Natural killer cell treated with Interleukin-12 subunit alpha and Interleukin-12 subunit beta and Interleukin-15 and Interleukin-18, amount 100 ng/mL, for 72 hours (primary cell): ENCODE measurements at regions not wholly inside any gene's neighbourhood (a gene's known extent, or its start where the extent isn't known, plus 50 kb on each side); places are given as distances from the start of the nearest gene placed in this dataset.
"Not testable (repeated sequence)": the region's sequence is repeated elsewhere in the genome, so short reads cannot be mapped to it uniquely, and the experiment has no call there.

Experiments used
- ATAC-seq, 2 donors: fragments of 150-1000 bp; cut with Tn5 transposase in 1 of 2; sonication (Bioruptor Pico), chemical (Tn5 transposase) in 1 of 2; 2 replicates each; pipeline ENCODE4 v1.10.0; 2021
- DNase-seq: peaks from one replicate; pipeline ENCODE4 v3.0.0; 2022; ENCODE audit warnings: low spot score
- H3K27ac Mint-ChIP-seq, 2 donors: 1 replicate in 1 of 2; 2 replicates in 1 of 2; pipeline ENCODE4 v1.8.0; 2022; ENCODE audit warnings: mixed read lengths in 2 of 2, mild to moderate bottlenecking in 1 of 2, moderate library complexity in 1 of 2
- H3K27me3 Mint-ChIP-seq, 2 donors: 1 replicate in 1 of 2; 2 replicates in 1 of 2; pipeline ENCODE4 v1.8.0; 2022; ENCODE audit warnings: mixed read lengths in 2 of 2
- H3K36me3 Mint-ChIP-seq: one replicate; pipeline ENCODE4 v1.8.0; 2022; ENCODE audit warnings: mixed read lengths
- H3K4me1 Mint-ChIP-seq, 2 donors: 1 replicate in 1 of 2; 2 replicates in 1 of 2; pipeline ENCODE4 v1.8.0; 2022; ENCODE audit warnings: low read depth in 2 of 2, mixed read lengths in 2 of 2, mild to moderate bottlenecking in 1 of 2
- H3K4me3 Mint-ChIP-seq: one replicate; pipeline ENCODE4 v1.8.0; 2022; ENCODE audit warnings: mixed read lengths
- H3K9me3 Mint-ChIP-seq: 2 replicates; pipeline ENCODE4 v1.8.0; 2022; ENCODE audit warnings: mixed read lengths

GRCh38 chrX:1700757-1701156 lies 85.9 kb downstream of the ASMT start:
- peaks cover 0 to 7% of the 10 kb centered on the region in 2 donors for H3K4me1 Mint-ChIP-seq
- H3K4me3 Mint-ChIP-seq = no peak overlapping the region
- ATAC-seq (no peak), DNase-seq (no peak)
- no peak overlapping the region for H3K27ac Mint-ChIP-seq
- peaks cover 14% of the 10 kb centered on the region for H3K36me3 Mint-ChIP-seq
- H3K27me3 Mint-ChIP-seq = no peaks in the 10 kb centered on the region
- peaks cover 6% of the 10 kb centered on the region for H3K9me3 Mint-ChIP-seq

GRCh38 chrX:1701396-1701901 lies 86.6 kb downstream of the ASMT start:
- not testable (repeated sequence) for H3K4me1 Mint-ChIP-seq, ATAC-seq, DNase-seq, H3K27ac Mint-ChIP-seq, H3K9me3 Mint-ChIP-seq, H3K4me3 Mint-ChIP-seq, H3K27me3 Mint-ChIP-seq
- H3K36me3 Mint-ChIP-seq = peaks cover 10% of the 10 kb centered on the region

- not testable (repeated sequence) for H3K4me1 Mint-ChIP-seq, ATAC-seq, DNase-seq
These were observed 87.3 kb downstream of the ASMT start for GRCh38 chrX:1702142-1702541.

GRCh38 chrX:1702557-1702956 lies 87.7 kb downstream of the ASMT start:
- not testable (repeated sequence) for H3K27ac Mint-ChIP-seq, H3K36me3 Mint-ChIP-seq, H3K4me3 Mint-ChIP-seq, H3K4me1 Mint-ChIP-seq, DNase-seq, H3K27me3 Mint-ChIP-seq, H3K9me3 Mint-ChIP-seq, ATAC-seq

More at GRCh38 chrX:1702142-1702541, 87.3 kb downstream of the ASMT start:
- H3K36me3 Mint-ChIP-seq, H3K4me3 Mint-ChIP-seq, H3K9me3 Mint-ChIP-seq, H3K27ac Mint-ChIP-seq, H3K27me3 Mint-ChIP-seq: not testable (repeated sequence)

- H3K4me1 Mint-ChIP-seq, ATAC-seq, H3K9me3 Mint-ChIP-seq, H3K4me3 Mint-ChIP-seq, DNase-seq, H3K27ac Mint-ChIP-seq, H3K36me3 Mint-ChIP-seq, H3K27me3 Mint-ChIP-seq: not testable (repeated sequence)
These were observed 94.4 kb downstream of the ASMT start for GRCh38 chrX:1709277-1709676.

- Mint-ChIP-seq H3K27me3 (no peaks in the 10 kb centered on the region), H3K27ac (no peak overlapping the region), H3K9me3 (no peaks in the 10 kb centered on the region), H3K4me3 (no peak overlapping the region), H3K4me1 (peaks cover 3 to 11% of the 10 kb centered on the region in 2 donors), H3K36me3 (no peaks in the 10 kb centered on the region)
- DNase-seq = no peak
- ATAC-seq = no peak
These were observed 98.4 kb downstream of the ASMT start for GRCh38 chrX:1713296-1713695.

GRCh38 chrX:1717373-1717772 lies 102.5 kb downstream of the ASMT start:
- Mint-ChIP-seq H3K4me3 (no peak overlapping the region), H3K27ac (no peak overlapping the region), H3K27me3 (no peaks in the 10 kb centered on the region), H3K4me1 (peaks cover 6 to 10% of the 10 kb centered on the region in 2 donors), H3K36me3 (no peaks in the 10 kb centered on the region), H3K9me3 (no peaks in the 10 kb centered on the region)
- ATAC-seq = no peak
- DNase-seq = no peak

GRCh38 chrX:1719270-1719669 lies 104.4 kb downstream of the ASMT start:
- no peak for ATAC-seq
- Mint-ChIP-seq H3K27me3 (no peaks in the 10 kb centered on the region), H3K4me3 (no peak overlapping the region), H3K9me3 (no peaks in the 10 kb centered on the region), H3K36me3 (no peaks in the 10 kb centered on the region), H3K27ac (no peak overlapping the region), H3K4me1 (peaks cover 6% of the 10 kb centered on the region in 2 donors)
- DNase-seq = no peak

- no peaks in the 10 kb centered on the region for H3K36me3 Mint-ChIP-seq
- peaks cover 6% of the 10 kb centered on the region in 2 donors for H3K4me1 Mint-ChIP-seq
- H3K27ac Mint-ChIP-seq = no peak overlapping the region
- no peak overlapping the region for H3K4me3 Mint-ChIP-seq
- no peaks in the 10 kb centered on the region for H3K27me3 Mint-ChIP-seq
- H3K9me3 Mint-ChIP-seq = no peaks in the 10 kb centered on the region
- ATAC-seq = peak in 1 of 2 donors; percentile 20
- DNase-seq = no peak
These were observed 106.0 kb downstream of the ASMT start for GRCh38 chrX:1720836-1721235.

GRCh38 chrX:1725472-1725871 lies 110.6 kb downstream of the ASMT start:
- H3K36me3 Mint-ChIP-seq = no peaks in the 10 kb centered on the region
- no peak overlapping the region for H3K4me3 Mint-ChIP-seq
- no peaks in the 10 kb centered on the region for H3K9me3 Mint-ChIP-seq
- H3K27me3 Mint-ChIP-seq = no peaks in the 10 kb centered on the region
- peaks cover 0 to 3% of the 10 kb centered on the region in 2 donors for H3K4me1 Mint-ChIP-seq
- DNase-seq = no peak
- ATAC-seq = no peak
- H3K27ac Mint-ChIP-seq = no peak overlapping the region

- Mint-ChIP-seq H3K4me3 (no peak overlapping the region), H3K27ac (no peak overlapping the region), H3K36me3 (no peaks in the 10 kb centered on the region)
These were observed 112.7 kb downstream of the ASMT start for GRCh38 chrX:1727531-1728027.

GRCh38 chrX:1734806-1735205 lies 119.9 kb downstream of the ASMT start:
- Mint-ChIP-seq H3K27ac (peak overlapping the region in 1 of 2 donors; percentile 14), H3K4me3 (no peak overlapping the region), H3K9me3 (no peaks in the 10 kb centered on the region), H3K27me3 (no peaks in the 10 kb centered on the region), H3K4me1 (peaks cover 0 to 5% of the 10 kb centered on the region in 2 donors), H3K36me3 (no peaks in the 10 kb centered on the region)
- DNase-seq = no peak
- no peak for ATAC-seq

More at GRCh38 chrX:1727531-1728027, 112.7 kb downstream of the ASMT start:
- DNase-seq (no peak), ATAC-seq (no peak)
- H3K9me3 Mint-ChIP-seq = no peaks in the 10 kb centered on the region
- H3K4me1 Mint-ChIP-seq = peaks cover 0 to 5% of the 10 kb centered on the region in 2 donors
- no peaks in the 10 kb centered on the region for H3K27me3 Mint-ChIP-seq

- Mint-ChIP-seq H3K9me3 (no peaks in the 10 kb centered on the region), H3K4me3 (no peak overlapping the region), H3K27me3 (no peaks in the 10 kb centered on the region), H3K27ac (no peak overlapping the region), H3K4me1 (peaks cover 0 to 3% of the 10 kb centered on the region in 2 donors), H3K36me3 (peaks cover 14% of the 10 kb centered on the region)
- ATAC-seq (no peak), DNase-seq (no peak)
These were observed 127.0 kb downstream of the ASMT start for GRCh38 chrX:1741816-1742394.

GRCh38 chrX:1743105-1743504 lies 128.2 kb downstream of the ASMT start:
- H3K27ac Mint-ChIP-seq = no peak overlapping the region
- ATAC-seq (no peak), DNase-seq (no peak)
- H3K9me3 Mint-ChIP-seq = no peaks in the 10 kb centered on the region
- no peak overlapping the region for H3K4me3 Mint-ChIP-seq
- no peaks in the 10 kb centered on the region for H3K27me3 Mint-ChIP-seq
- peaks cover 17% of the 10 kb centered on the region for H3K36me3 Mint-ChIP-seq
- H3K4me1 Mint-ChIP-seq = no peaks in the 10 kb centered on the region

- Mint-ChIP-seq H3K27ac (no peak overlapping the region), H3K9me3 (no peaks in the 10 kb centered on the region), H3K4me3 (no peak overlapping the region), H3K27me3 (no peaks in the 10 kb centered on the region), H3K4me1 (no peaks in the 10 kb centered on the region), H3K36me3 (peaks cover 23% of the 10 kb centered on the region)
- no peak for ATAC-seq
- DNase-seq = no peak
These were observed 128.8 kb downstream of the ASMT start for GRCh38 chrX:1743663-1744062.
